Effector memory CD8-positive, alpha-beta T cell (primary cell): ENCODE measurements at regions not wholly inside any gene's neighbourhood (a gene's known extent, or its start where the extent isn't known, plus 50 kb on each side); places are given as distances from the start of the nearest gene placed in this dataset.
"Not testable (repeated sequence)": the region's sequence is repeated elsewhere in the genome, so short reads cannot be mapped to it uniquely, and the experiment has no call there.

ENCODE experiments used
- ATAC-seq: fragments of 150-1000 bp; cut with Tn5 transposase; replicated peaks from 2 replicates; pipeline ENCODE4 v1.10.0; 2021; ENCODE audit warnings: mild to moderate bottlenecking, moderate library complexity
- DNase-seq, 3 experiments: peaks; one replicate each; pipeline ENCODE4 v3.0.0; 2021
- H3K27ac Mint-ChIP-seq, 2 donors: one replicate each; pipeline ENCODE4 v1.8.0; 2022; ENCODE audit warnings: mild to moderate bottlenecking in 2 of 2, mixed read lengths in 2 of 2, moderate library complexity in 2 of 2
- H3K27me3 Mint-ChIP-seq, 2 donors: one replicate each; pipeline ENCODE4 v1.8.0; 2022; ENCODE audit warnings: mixed read lengths in 2 of 2
- H3K36me3 Mint-ChIP-seq: one replicate; pipeline ENCODE4 v1.8.0; 2022; ENCODE audit warnings: mild to moderate bottlenecking, moderate library complexity, mixed read lengths; ENCODE audit not compliant: insufficient read depth
- H3K4me1 Mint-ChIP-seq, 2 donors: one replicate each; pipeline ENCODE4 v1.8.0; 2022; ENCODE audit warnings: low read depth in 2 of 2, mixed read lengths in 2 of 2
- H3K4me3 Mint-ChIP-seq, 2 donors: one replicate each; pipeline ENCODE4 v1.8.0; 2022; ENCODE audit warnings: mild to moderate bottlenecking in 2 of 2, mixed read lengths in 2 of 2, moderate library complexity in 2 of 2
- H3K9me3 Mint-ChIP-seq, 2 donors: one replicate each; pipeline ENCODE4 v1.8.0; 2022; ENCODE audit warnings: mixed read lengths in 2 of 2

GRCh38 chr2:133859578-133859977 is 291.3 kb upstream of the NCKAP5 start:
- Mint-ChIP-seq H3K27ac (no peak overlapping the region), H3K36me3 (no peaks in the 10 kb centered on the region), H3K4me1 (no peaks in the 10 kb centered on the region), H3K9me3 (no peaks in the 10 kb centered on the region), H3K4me3 (no peak overlapping the region), H3K27me3 (peaks cover 18 to 31% of the 10 kb centered on the region in 2 donors)
- DNase-seq (no peak), ATAC-seq (no peak)

GRCh38 chr2:133862400-133862977 is 294.2 kb upstream of the NCKAP5 start:
- Mint-ChIP-seq H3K9me3 (no peaks in the 10 kb centered on the region), H3K4me1 (no peaks in the 10 kb centered on the region), H3K27me3 (peaks cover 20 to 49% of the 10 kb centered on the region in 2 donors), H3K4me3 (no peak overlapping the region), H3K36me3 (no peaks in the 10 kb centered on the region), H3K27ac (no peak overlapping the region)
- no peak for ATAC-seq
- DNase-seq = no peak

- DNase-seq = no peak
- Mint-ChIP-seq H3K9me3 (no peaks in the 10 kb centered on the region), H3K4me3 (no peak overlapping the region), H3K27ac (no peak overlapping the region), H3K27me3 (peaks cover 27 to 57% of the 10 kb centered on the region in 2 donors), H3K36me3 (no peaks in the 10 kb centered on the region), H3K4me1 (no peaks in the 10 kb centered on the region)
- ATAC-seq = no peak
Observed at GRCh38 chr2:133863106-133863800, 295.0 kb upstream of the NCKAP5 start.

- H3K36me3 Mint-ChIP-seq = no peaks in the 10 kb centered on the region
- no peak overlapping the region for H3K27ac Mint-ChIP-seq
- no peaks in the 10 kb centered on the region for H3K4me1 Mint-ChIP-seq
- ATAC-seq (no peak), DNase-seq (no peak)
- no peaks in the 10 kb centered on the region for H3K9me3 Mint-ChIP-seq
- no peak overlapping the region for H3K4me3 Mint-ChIP-seq
- H3K27me3 Mint-ChIP-seq = peaks cover 37 to 62% of the 10 kb centered on the region in 2 donors
Observed at GRCh38 chr2:133865141-133865540, 296.9 kb upstream of the NCKAP5 start.

GRCh38 chr2:133867166-133867565 is 298.9 kb upstream of the NCKAP5 start:
- Mint-ChIP-seq H3K27me3 (peaks cover 43 to 57% of the 10 kb centered on the region in 2 donors), H3K4me1 (no peaks in the 10 kb centered on the region), H3K4me3 (no peak overlapping the region), H3K36me3 (no peaks in the 10 kb centered on the region), H3K9me3 (no peaks in the 10 kb centered on the region), H3K27ac (no peak overlapping the region)
- ATAC-seq (no peak), DNase-seq (no peak)

- H3K36me3 Mint-ChIP-seq = no peaks in the 10 kb centered on the region
- H3K4me3 Mint-ChIP-seq = no peak overlapping the region
- DNase-seq = no peak
- no peaks in the 10 kb centered on the region for H3K9me3 Mint-ChIP-seq
- H3K27ac Mint-ChIP-seq = no peak overlapping the region
- no peaks in the 10 kb centered on the region for H3K4me1 Mint-ChIP-seq
- ATAC-seq = no peak
- H3K27me3 Mint-ChIP-seq = peaks cover 33 to 36% of the 10 kb centered on the region in 2 donors
Observed at GRCh38 chr2:133871545-133872209, 303.4 kb upstream of the NCKAP5 start.

GRCh38 chr2:133878326-133878725 is 310.1 kb upstream of the NCKAP5 start:
- Mint-ChIP-seq H3K4me1 (no peaks in the 10 kb centered on the region), H3K9me3 (no peaks in the 10 kb centered on the region), H3K27me3 (peaks cover 35 to 63% of the 10 kb centered on the region in 2 donors), H3K27ac (no peak overlapping the region), H3K4me3 (no peak overlapping the region), H3K36me3 (no peaks in the 10 kb centered on the region)
- DNase-seq (no peak), ATAC-seq (no peak)

- H3K27ac Mint-ChIP-seq = no peak overlapping the region
- no peaks in the 10 kb centered on the region for H3K4me1 Mint-ChIP-seq
- ATAC-seq = no peak
Observed at GRCh38 chr2:133879703-133880102, 311.4 kb upstream of the NCKAP5 start.

GRCh38 chr2:133882159-133882558 is 313.9 kb upstream of the NCKAP5 start:
- not testable (repeated sequence) for H3K4me1 Mint-ChIP-seq, DNase-seq, H3K4me3 Mint-ChIP-seq, ATAC-seq, H3K9me3 Mint-ChIP-seq, H3K27ac Mint-ChIP-seq, H3K36me3 Mint-ChIP-seq
- peaks cover 42 to 74% of the 10 kb centered on the region in 2 donors for H3K27me3 Mint-ChIP-seq

More at GRCh38 chr2:133879703-133880102, 311.4 kb upstream of the NCKAP5 start:
- H3K36me3 Mint-ChIP-seq = no peaks in the 10 kb centered on the region
- H3K4me3 Mint-ChIP-seq = no peak overlapping the region
- H3K9me3 Mint-ChIP-seq = no peaks in the 10 kb centered on the region
- DNase-seq = no peak
- H3K27me3 Mint-ChIP-seq = peaks cover 36 to 73% of the 10 kb centered on the region in 2 donors

- Mint-ChIP-seq H3K4me3 (no peak overlapping the region), H3K4me1 (peaks cover 0 to 2% of the 10 kb centered on the region in 2 donors), H3K27me3 (peaks cover 36 to 55% of the 10 kb centered on the region in 2 donors), H3K9me3 (no peaks in the 10 kb centered on the region), H3K27ac (no peak overlapping the region), H3K36me3 (no peaks in the 10 kb centered on the region)
- ATAC-seq (no peak), DNase-seq (no peak)
Observed at GRCh38 chr2:133884739-133885381, 316.6 kb upstream of the NCKAP5 start.

- peaks cover 31 to 45% of the 10 kb centered on the region in 2 donors for H3K27me3 Mint-ChIP-seq
- no peaks in the 10 kb centered on the region for H3K9me3 Mint-ChIP-seq
- H3K36me3 Mint-ChIP-seq = no peaks in the 10 kb centered on the region
- H3K4me1 Mint-ChIP-seq = peaks cover 0 to 2% of the 10 kb centered on the region in 2 donors
- DNase-seq (no peak), ATAC-seq (no peak)
- no peak overlapping the region for H3K4me3 Mint-ChIP-seq
- H3K27ac Mint-ChIP-seq = no peak overlapping the region
Observed at GRCh38 chr2:133885847-133886246, 317.6 kb upstream of the NCKAP5 start.

GRCh38 chr2:133886735-133887675 is 318.7 kb upstream of the NCKAP5 start:
- Mint-ChIP-seq H3K4me1 (peaks cover 0 to 2% of the 10 kb centered on the region in 2 donors), H3K27ac (no peak overlapping the region), H3K36me3 (no peaks in the 10 kb centered on the region), H3K4me3 (no peak overlapping the region), H3K27me3 (peaks cover 20 to 33% of the 10 kb centered on the region in 2 donors), H3K9me3 (no peaks in the 10 kb centered on the region)
- DNase-seq (peak; percentile 23 to 41 (median 29)), ATAC-seq (peak; percentile 43)

GRCh38 chr2:133887676-133888040 is 319.4 kb upstream of the NCKAP5 start:
- Mint-ChIP-seq H3K4me3 (no peak overlapping the region), H3K4me1 (peaks cover 0 to 2% of the 10 kb centered on the region in 2 donors), H3K9me3 (no peaks in the 10 kb centered on the region), H3K27ac (no peak overlapping the region), H3K36me3 (no peaks in the 10 kb centered on the region), H3K27me3 (peaks cover 13 to 27% of the 10 kb centered on the region in 2 donors)
- no peak for ATAC-seq
- no peak for DNase-seq
